ENCODE measurements at regions not wholly inside any gene's neighbourhood (a gene's known extent, or its start where the extent isn't known, plus 50 kb on each side); places are given as distances from the start of the nearest gene placed in this dataset.

DNA sequence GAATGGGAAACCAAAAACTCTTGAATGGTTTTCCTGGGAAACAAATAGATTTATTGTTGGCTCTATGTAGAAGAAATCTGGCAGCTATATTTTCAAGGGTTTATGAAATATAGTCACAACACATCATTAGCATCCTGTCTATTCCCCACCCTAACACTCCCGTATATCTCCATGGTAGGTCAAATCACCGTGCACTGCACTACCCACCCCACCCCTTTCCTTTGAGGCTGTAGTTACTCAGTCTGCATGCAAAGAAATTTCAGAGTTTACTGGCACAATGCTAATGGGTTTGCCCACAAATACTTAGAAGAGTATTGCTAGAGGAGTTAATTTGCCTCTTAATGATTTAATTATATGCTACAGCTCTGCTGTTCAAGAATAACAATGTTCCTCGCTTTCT lies 329.1 kb upstream of the TSHZ2 start:
- no peaks in the 10 kb centered on the region for H3K36me3 ChIP-seq (ENCODE audit: control insufficient read depth, insufficient read depth, low read length)
- H3K27me3 ChIP-seq (ENCODE audit: control insufficient read depth, insufficient read depth, low read length) = no peaks in the 10 kb centered on the region
- H3K79me2 ChIP-seq (ENCODE audit: control insufficient read depth, insufficient read depth, low read length) = no peaks in the 10 kb centered on the region
- no peaks in the 10 kb centered on the region for H3K4me1 ChIP-seq (ENCODE audit: control insufficient read depth, extremely low read depth, insufficient read depth, low read length)
- H4K20me1 ChIP-seq (ENCODE audit: control insufficient read depth, extremely low read depth, insufficient read depth, low read length) = no peaks in the 10 kb centered on the region
- H3K27ac ChIP-seq (ENCODE audit: insufficient read depth, low read length) = no peak overlapping the region
- DNase-seq (ENCODE audit: low read depth in 2 of 2) = no peak
- H3K4me3 ChIP-seq (replicated peaks in 1 of 4; ENCODE audit: control extremely low read depth in 1 of 4, insufficient read depth in 1 of 4, low read depth in 3 of 4, low read length in 4 of 4) = no peak overlapping the region
- no peaks in the 10 kb centered on the region for H3K9me3 ChIP-seq (ENCODE audit: control insufficient read depth, insufficient read depth, low read depth, low read length)
- H2AFZ ChIP-seq (ENCODE audit: low read length) = no peak overlapping the region
- H3K4me2 ChIP-seq (ENCODE audit: extremely low read depth, insufficient read depth, low read length) = no peak overlapping the region
- TF ChIP-seq EZH2 (IDR thresholded peaks at IDR 0.05; ENCODE audit: low read length, missing control alignments) = no peak
- TF ChIP-seq, protein P1, sequence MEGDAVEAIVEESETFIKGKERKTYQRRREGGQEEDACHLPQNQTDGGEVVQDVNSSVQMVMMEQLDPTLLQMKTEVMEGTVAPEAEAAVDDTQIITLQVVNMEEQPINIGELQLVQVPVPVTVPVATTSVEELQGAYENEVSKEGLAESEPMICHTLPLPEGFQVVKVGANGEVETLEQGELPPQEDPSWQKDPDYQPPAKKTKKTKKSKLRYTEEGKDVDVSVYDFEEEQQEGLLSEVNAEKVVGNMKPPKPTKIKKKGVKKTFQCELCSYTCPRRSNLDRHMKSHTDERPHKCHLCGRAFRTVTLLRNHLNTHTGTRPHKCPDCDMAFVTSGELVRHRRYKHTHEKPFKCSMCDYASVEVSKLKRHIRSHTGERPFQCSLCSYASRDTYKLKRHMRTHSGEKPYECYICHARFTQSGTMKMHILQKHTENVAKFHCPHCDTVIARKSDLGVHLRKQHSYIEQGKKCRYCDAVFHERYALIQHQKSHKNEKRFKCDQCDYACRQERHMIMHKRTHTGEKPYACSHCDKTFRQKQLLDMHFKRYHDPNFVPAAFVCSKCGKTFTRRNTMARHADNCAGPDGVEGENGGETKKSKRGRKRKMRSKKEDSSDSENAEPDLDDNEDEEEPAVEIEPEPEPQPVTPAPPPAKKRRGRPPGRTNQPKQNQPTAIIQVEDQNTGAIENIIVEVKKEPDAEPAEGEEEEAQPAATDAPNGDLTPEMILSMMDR (conservative IDR thresholded peaks at IDR 0.05 in 1 of 2, IDR thresholded peaks at IDR 0.05 in 1 of 2; ENCODE audit: low read depth in 1 of 2, low read length in 2 of 2) = no peak
- no peak overlapping the region for H3K9ac ChIP-seq (ENCODE audit: insufficient read depth, low read length)

DNA sequence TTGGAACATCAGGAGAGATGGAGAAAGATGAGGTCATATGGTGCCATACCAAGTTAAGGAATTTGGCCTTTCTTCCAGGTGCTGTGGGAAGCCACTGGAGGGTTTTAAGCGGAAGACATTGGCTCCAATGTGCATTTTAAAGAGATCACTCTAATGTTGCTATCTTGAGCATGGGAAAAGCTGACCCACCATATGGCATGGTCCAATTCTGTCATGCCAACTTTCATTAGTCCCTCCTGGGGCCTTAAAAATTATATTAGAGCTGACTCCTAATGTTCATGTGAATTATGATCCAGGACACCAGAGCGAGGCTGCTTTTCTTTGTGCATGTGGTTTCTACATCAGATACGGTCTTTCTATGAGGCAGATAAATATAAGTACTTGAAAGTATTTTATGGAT lies 335.0 kb upstream of the TSHZ2 start:
- no peak for TF ChIP-seq EZH2 (IDR thresholded peaks at IDR 0.05; ENCODE audit: low read length, missing control alignments)
- TF ChIP-seq, protein P1 (conservative IDR thresholded peaks at IDR 0.05 in 1 of 2, IDR thresholded peaks at IDR 0.05 in 1 of 2; ENCODE audit: low read depth in 1 of 2, low read length in 2 of 2) = no peak
- Histone ChIP-seq H3K4me2 (ENCODE audit: extremely low read depth, insufficient read depth, low read length) (no peak overlapping the region), H3K4me1 (ENCODE audit: control insufficient read depth, extremely low read depth, insufficient read depth, low read length) (no peaks in the 10 kb centered on the region), H3K79me2 (ENCODE audit: control insufficient read depth, insufficient read depth, low read length) (no peaks in the 10 kb centered on the region), H4K20me1 (ENCODE audit: control insufficient read depth, extremely low read depth, insufficient read depth, low read length) (no peaks in the 10 kb centered on the region), H3K36me3 (ENCODE audit: control insufficient read depth, insufficient read depth, low read length) (no peaks in the 10 kb centered on the region), H3K27ac (ENCODE audit: insufficient read depth, low read length) (no peak overlapping the region), H3K27me3 (ENCODE audit: control insufficient read depth, insufficient read depth, low read length) (no peaks in the 10 kb centered on the region), H3K9ac (ENCODE audit: insufficient read depth, low read length) (no peak overlapping the region), H3K9me3 (ENCODE audit: control insufficient read depth, insufficient read depth, low read depth, low read length) (no peaks in the 10 kb centered on the region), H2AFZ (ENCODE audit: low read length) (no peak overlapping the region), H3K4me3 (replicated peaks in 1 of 4; ENCODE audit: control extremely low read depth in 1 of 4, insufficient read depth in 1 of 4, low read depth in 3 of 4, low read length in 4 of 4) (no peak overlapping the region)
- no peak for DNase-seq (ENCODE audit: low read depth in 2 of 2)

- TF ChIP-seq EZH2 (IDR thresholded peaks at IDR 0.05; ENCODE audit: low read length, missing control alignments) = no peak
- TF ChIP-seq, protein P1 (conservative IDR thresholded peaks at IDR 0.05 in 1 of 2, IDR thresholded peaks at IDR 0.05 in 1 of 2; ENCODE audit: low read depth in 1 of 2, low read length in 2 of 2) = no peak
- H3K4me3 ChIP-seq (replicated peaks in 1 of 4; ENCODE audit: control extremely low read depth in 1 of 4, insufficient read depth in 1 of 4, low read depth in 3 of 4, low read length in 4 of 4) = no peak overlapping the region
- no peaks in the 10 kb centered on the region for H3K36me3 ChIP-seq (ENCODE audit: control insufficient read depth, insufficient read depth, low read length)
- H3K4me1 ChIP-seq (ENCODE audit: control insufficient read depth, extremely low read depth, insufficient read depth, low read length) = no peaks in the 10 kb centered on the region
- H3K79me2 ChIP-seq (ENCODE audit: control insufficient read depth, insufficient read depth, low read length) = no peaks in the 10 kb centered on the region
- H3K27me3 ChIP-seq (ENCODE audit: control insufficient read depth, insufficient read depth, low read length) = no peaks in the 10 kb centered on the region
- no peak overlapping the region for H3K27ac ChIP-seq (ENCODE audit: insufficient read depth, low read length)
- H4K20me1 ChIP-seq (ENCODE audit: control insufficient read depth, extremely low read depth, insufficient read depth, low read length) = no peaks in the 10 kb centered on the region
- no peak overlapping the region for H3K9ac ChIP-seq (ENCODE audit: insufficient read depth, low read length)
- no peak for DNase-seq (ENCODE audit: low read depth in 2 of 2)
- H3K9me3 ChIP-seq (ENCODE audit: control insufficient read depth, insufficient read depth, low read depth, low read length) = no peaks in the 10 kb centered on the region
- H3K4me2 ChIP-seq (ENCODE audit: extremely low read depth, insufficient read depth, low read length) = no peak overlapping the region
- H2AFZ ChIP-seq (ENCODE audit: low read length) = no peak overlapping the region
Observed at GRCh38 chr20:52631469-52631868, 340.7 kb upstream of the TSHZ2 start.
